ENCODE measurements at regions not wholly inside any gene's neighbourhood (a gene's known extent, or its start where the extent isn't known, plus 50 kb on each side); places are given as distances from the start of the nearest gene placed in this dataset.

- FAIRE-seq (no peak), DNase-seq (no peak), ATAC-seq (no peak)
- intact Hi-C loops (cut with DNase I) = no loop called here
- Histone ChIP-seq H3K27ac (no peak overlapping the region), H3K4me1 (no peaks in the 10 kb centered on the region), H3K9me3 (no peaks in the 10 kb centered on the region), H3K27me3 (no peaks in the 10 kb centered on the region), H3K36me3 (no peaks in the 10 kb centered on the region), H3K4me3 (no peak overlapping the region)
- TF ChIP-seq, protein P1, sequence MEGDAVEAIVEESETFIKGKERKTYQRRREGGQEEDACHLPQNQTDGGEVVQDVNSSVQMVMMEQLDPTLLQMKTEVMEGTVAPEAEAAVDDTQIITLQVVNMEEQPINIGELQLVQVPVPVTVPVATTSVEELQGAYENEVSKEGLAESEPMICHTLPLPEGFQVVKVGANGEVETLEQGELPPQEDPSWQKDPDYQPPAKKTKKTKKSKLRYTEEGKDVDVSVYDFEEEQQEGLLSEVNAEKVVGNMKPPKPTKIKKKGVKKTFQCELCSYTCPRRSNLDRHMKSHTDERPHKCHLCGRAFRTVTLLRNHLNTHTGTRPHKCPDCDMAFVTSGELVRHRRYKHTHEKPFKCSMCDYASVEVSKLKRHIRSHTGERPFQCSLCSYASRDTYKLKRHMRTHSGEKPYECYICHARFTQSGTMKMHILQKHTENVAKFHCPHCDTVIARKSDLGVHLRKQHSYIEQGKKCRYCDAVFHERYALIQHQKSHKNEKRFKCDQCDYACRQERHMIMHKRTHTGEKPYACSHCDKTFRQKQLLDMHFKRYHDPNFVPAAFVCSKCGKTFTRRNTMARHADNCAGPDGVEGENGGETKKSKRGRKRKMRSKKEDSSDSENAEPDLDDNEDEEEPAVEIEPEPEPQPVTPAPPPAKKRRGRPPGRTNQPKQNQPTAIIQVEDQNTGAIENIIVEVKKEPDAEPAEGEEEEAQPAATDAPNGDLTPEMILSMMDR (IDR thresholded peaks at IDR 0.05) = no peak
- 36 to 38% methylated on average over 1 of the region's 1 CpG for WGBS, 2 donors
Measured at GRCh38 chr6:87901613-87902012, 146.0 kb upstream of the SPACA1 start.

DNA sequence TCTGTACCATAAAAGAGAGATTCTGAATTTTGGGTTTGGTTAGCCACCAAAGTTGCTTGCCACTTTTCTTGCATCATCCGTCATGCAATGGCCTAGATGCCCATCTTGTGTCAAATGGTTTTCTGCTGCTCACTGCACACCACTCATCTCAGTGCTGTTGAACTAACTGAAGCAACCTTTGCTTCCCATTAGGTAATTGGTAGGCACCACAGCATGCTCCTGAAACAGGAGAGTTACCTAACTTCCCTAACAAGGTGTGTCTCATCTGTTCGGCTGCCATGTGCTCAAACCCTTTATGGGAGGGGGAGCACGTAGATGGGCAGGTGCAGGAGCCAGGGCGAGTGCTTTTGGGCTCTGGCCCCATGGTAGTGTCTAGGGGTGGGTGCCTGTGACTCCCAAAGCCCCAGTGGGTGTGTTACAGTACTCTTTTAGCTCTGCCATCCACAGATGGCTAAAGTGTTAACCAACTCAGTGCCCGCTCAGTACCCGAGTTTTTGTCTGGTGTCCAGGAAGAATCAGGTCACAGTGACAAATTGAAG, 147.4 kb upstream of the SPACA1 start:
- WGBS, 2 donors = 76 to 77% methylated on average over 6 of the region's 6 CpGs
- H3K27ac ChIP-seq = no peak overlapping the region
- H3K27me3 ChIP-seq = no peaks in the 10 kb centered on the region
- TF ChIP-seq, protein P1 (IDR thresholded peaks at IDR 0.05) = no peak
- intact Hi-C loops (cut with DNase I) = no loop called here
- H3K4me3 ChIP-seq = no peak overlapping the region
- no peak for DNase-seq
- H3K4me1 ChIP-seq = no peaks in the 10 kb centered on the region
- H3K9me3 ChIP-seq = no peaks in the 10 kb centered on the region
- FAIRE-seq = no peak
- no peaks in the 10 kb centered on the region for H3K36me3 ChIP-seq
- ATAC-seq = no peak

GRCh38 chr6:87899499-87900147, 148.0 kb upstream of the SPACA1 start:
- no peaks in the 10 kb centered on the region for H3K27me3 ChIP-seq
- no peak overlapping the region for H3K27ac ChIP-seq

DNA sequence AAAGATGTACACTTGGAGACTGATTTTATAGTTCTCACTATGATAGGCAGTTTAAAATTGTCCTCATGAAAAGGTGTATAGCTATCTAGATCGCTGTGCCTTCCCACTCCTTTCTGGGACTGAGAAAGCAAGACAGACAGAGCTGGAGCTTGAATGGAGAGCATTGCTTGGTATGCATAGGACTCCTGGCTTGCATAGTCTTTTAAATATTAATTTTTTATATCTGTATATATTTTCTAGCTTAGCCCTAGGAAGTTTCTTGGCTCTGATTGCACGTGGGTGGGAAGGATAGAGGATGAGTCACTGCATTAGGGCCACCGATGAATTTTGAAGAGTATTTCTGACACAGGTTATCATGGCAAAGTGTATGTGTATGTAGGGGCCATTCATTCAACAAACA, 150.0 kb upstream of the SPACA1 start:
- H3K4me1 ChIP-seq = no peaks in the 10 kb centered on the region
- TF ChIP-seq, protein P1 (IDR thresholded peaks at IDR 0.05) = no peak
- ATAC-seq = no peak
- no peaks in the 10 kb centered on the region for H3K27me3 ChIP-seq
- H3K27ac ChIP-seq = no peak overlapping the region
- H3K9me3 ChIP-seq = no peaks in the 10 kb centered on the region
- no peaks in the 10 kb centered on the region for H3K36me3 ChIP-seq
- no peak for DNase-seq
- WGBS, 2 donors = 59 to 71% methylated on average over 3 of the region's 3 CpGs
- intact Hi-C loops (cut with DNase I) = no loop called here
- no peak for FAIRE-seq
- no peak overlapping the region for H3K4me3 ChIP-seq

More at GRCh38 chr6:87899499-87900147, 148.0 kb upstream of the SPACA1 start:
- no peaks in the 10 kb centered on the region for H3K36me3 ChIP-seq
- 74 to 82% methylated on average over 5 of the region's 5 CpGs for WGBS, 2 donors
- DNase-seq (no peak), FAIRE-seq (no peak), ATAC-seq (no peak)
- no peaks in the 10 kb centered on the region for H3K4me1 ChIP-seq
- TF ChIP-seq, protein P1 (IDR thresholded peaks at IDR 0.05) = no peak
- no peaks in the 10 kb centered on the region for H3K9me3 ChIP-seq
- intact Hi-C loops (cut with DNase I) = no loop called here
- H3K4me3 ChIP-seq = no peak overlapping the region

GRCh38 chr6:87897013-87897412, 150.6 kb upstream of the SPACA1 start:
- TF ChIP-seq, protein P1 (IDR thresholded peaks at IDR 0.05) = no peak
- Histone ChIP-seq H3K4me1 (no peaks in the 10 kb centered on the region), H3K27me3 (no peaks in the 10 kb centered on the region), H3K27ac (no peak overlapping the region), H3K36me3 (no peaks in the 10 kb centered on the region), H3K4me3 (no peak overlapping the region), H3K9me3 (no peaks in the 10 kb centered on the region)
- FAIRE-seq (no peak), DNase-seq (no peak), ATAC-seq (no peak)
- intact Hi-C loops (cut with DNase I) = no loop called here
